ENCODE measurements at regions not wholly inside any gene's neighbourhood (a gene's known extent, or its start where the extent isn't known, plus 50 kb on each side); places are given as distances from the start of the nearest gene placed in this dataset.
A peak's percentile ranks its signal among the peaks of the same experiment; 100 is the strongest.

DNA sequence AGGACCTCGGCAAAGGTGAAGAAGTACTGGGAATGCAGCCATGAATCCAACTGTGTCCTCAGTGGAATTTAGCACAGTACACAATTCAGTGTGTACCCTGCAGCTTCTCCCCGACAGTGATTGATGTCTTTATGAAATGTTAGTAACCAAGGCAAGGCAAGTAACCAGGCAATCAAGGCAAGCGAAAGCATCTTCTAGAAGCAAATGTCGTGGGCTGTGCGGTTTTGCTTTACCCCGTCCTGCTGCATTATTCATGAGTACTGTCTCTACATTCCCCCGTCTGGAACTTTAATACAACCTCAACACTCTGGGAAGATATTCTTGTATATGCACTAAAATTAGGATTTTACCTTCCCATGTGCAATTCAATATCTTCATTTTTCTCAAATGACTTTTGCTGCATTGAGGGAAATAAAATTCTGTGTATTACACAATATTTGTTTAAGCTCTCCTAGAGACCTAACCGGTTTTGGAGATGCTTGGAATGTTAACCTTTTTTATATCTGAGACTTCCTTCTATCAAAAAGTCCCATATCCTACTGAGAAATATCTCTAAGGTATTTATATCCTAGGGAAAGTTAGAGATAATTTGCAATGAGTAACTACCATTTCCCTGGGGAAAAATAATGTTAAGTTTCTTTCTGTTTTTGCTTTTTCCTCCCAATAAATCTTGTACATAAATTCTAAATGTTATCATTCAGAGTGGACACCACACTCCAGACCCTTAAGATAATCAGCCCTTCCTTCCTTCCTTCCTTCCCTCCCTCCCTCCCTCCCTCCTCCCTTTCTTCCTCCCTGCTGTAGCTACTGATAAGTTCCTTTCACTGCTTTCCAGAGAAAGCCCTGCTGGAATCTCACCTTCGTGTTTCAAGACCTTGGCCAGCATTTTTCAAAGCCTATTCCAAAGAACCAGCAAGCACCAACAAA, 51.9 kb upstream of the ADORA2B start:
- no TSS peak for BruUV-seq (replicated peaks)
- no peaks in the 10 kb centered on the region for H3K36me3 ChIP-seq (replicated peaks in 1 of 2; ENCODE audit: control insufficient read depth in 1 of 2, insufficient read depth in 2 of 2, low read length in 2 of 2)
- intact Hi-C loops (cut with micrococcal nuclease; ENCODE audit: unreplicated experiment) (no loop called here), in situ Hi-C loops (cut with HindIII; ENCODE audit: extremely low pct_ligation_motif_present, low pct_unique_long_range_greater_than_20kb) (no loop called here)
- no peaks in the 10 kb centered on the region for H4K20me1 ChIP-seq (ENCODE audit: insufficient read depth, low read length)
- no peak overlapping the region for H3K9ac ChIP-seq (ENCODE audit: insufficient read depth, low read depth, low read length)
- ATAC-seq = peak; percentile 36; the same call in 1 of the 3 replicates
- no peak overlapping the region for H3K4me3 ChIP-seq (replicated peaks in 1 of 3; ENCODE audit: insufficient read depth in 1 of 3, low read depth in 2 of 3, low read length in 3 of 3)
- no peak overlapping the region for H3K27ac ChIP-seq (ENCODE audit: extremely low read length, insufficient read depth, low read length)
- no peaks in the 10 kb centered on the region; a peak in 1 of 5 replicates for H3K27me3 ChIP-seq (ENCODE audit: control insufficient read depth in 1 of 2, insufficient read depth in 2 of 2, low read length in 2 of 2)
- WGBS (ENCODE audit: low lambda C conversion rate) = 3% methylated on average over 9 of the region's 9 CpGs
- CTCF ChIA-PET (ENCODE audit: low intra/inter-chr PET ratio, low total read pairs) = no interaction called here
- POLR2A ChIA-PET = no interaction called here
- H2AFZ ChIP-seq (ENCODE audit: low read length) = no peak overlapping the region
- no peaks in the 10 kb centered on the region for H3K79me2 ChIP-seq (ENCODE audit: insufficient read depth, low read length)
- peak; percentile 40 for DNase-seq (ENCODE audit: low spot score)
- TF ChIP-seq ETV5 (CRISPR knock-in tag; IDR thresholded peaks at IDR 0.05; ENCODE audit: borderline replicate concordance) (no peak), CEBPG (CRISPR knock-in tag; IDR thresholded peaks at IDR 0.05) (no peak), SRSF1 (optimal IDR thresholded peaks at IDR 0.05; ENCODE audit: low read depth, low read length) (no peak), JDP2 (CRISPR knock-in tag; IDR thresholded peaks at IDR 0.05; ENCODE audit: borderline replicate concordance) (no peak), ZNF337 (CRISPR knock-in tag; IDR thresholded peaks at IDR 0.05; ENCODE audit: borderline replicate concordance, low read depth) (no peak), HOXD1 (CRISPR knock-in tag; IDR thresholded peaks at IDR 0.05) (peak; percentile 73; the same call in 1 of the 2 replicates), MEIS2 (CRISPR knock-in tag; IDR thresholded peaks at IDR 0.05) (peak; percentile 85), FOXK1 (CRISPR knock-in tag; IDR thresholded peaks at IDR 0.05; ENCODE audit: borderline replicate concordance, low read depth) (no peak), HOXA9 (CRISPR knock-in tag; IDR thresholded peaks at IDR 0.05; ENCODE audit: borderline replicate concordance) (0 out of 2 replicates have a peak, but pooled peaks have one; percentile 25), KDM1A (CRISPR knock-in tag; IDR thresholded peaks at IDR 0.05) (no peak), HOXA5 (CRISPR knock-in tag; IDR thresholded peaks at IDR 0.05) (peak; percentile 98), FLYWCH1 (CRISPR knock-in tag; IDR thresholded peaks at IDR 0.05) (no peak), CEBPB (IDR thresholded peaks at IDR 0.05; ENCODE audit: borderline replicate concordance, low read depth, low read length) (peak; percentile 25; the same call in 1 of the 2 replicates)
- TF ChIP-seq, protein P1, sequence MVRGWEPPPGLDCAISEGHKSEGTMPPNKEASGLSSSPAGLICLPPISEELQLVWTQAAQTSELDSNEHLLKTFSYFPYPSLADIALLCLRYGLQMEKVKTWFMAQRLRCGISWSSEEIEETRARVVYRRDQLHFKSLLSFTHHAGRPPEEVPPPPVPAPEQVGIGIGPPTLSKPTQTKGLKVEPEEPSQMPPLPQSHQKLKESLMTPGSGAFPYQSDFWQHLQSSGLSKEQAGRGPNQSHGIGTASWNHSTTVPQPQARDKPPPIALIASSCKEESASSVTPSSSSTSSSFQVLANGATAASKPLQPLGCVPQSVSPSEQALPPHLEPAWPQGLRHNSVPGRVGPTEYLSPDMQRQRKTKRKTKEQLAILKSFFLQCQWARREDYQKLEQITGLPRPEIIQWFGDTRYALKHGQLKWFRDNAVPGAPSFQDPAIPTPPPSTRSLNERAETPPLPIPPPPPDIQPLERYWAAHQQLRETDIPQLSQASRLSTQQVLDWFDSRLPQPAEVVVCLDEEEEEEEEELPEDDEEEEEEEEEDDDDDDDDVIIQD (CRISPR knock-in tag; IDR thresholded peaks at IDR 0.05; ENCODE audit: low read depth) = no peak
- TF ChIP-seq, protein P2, sequence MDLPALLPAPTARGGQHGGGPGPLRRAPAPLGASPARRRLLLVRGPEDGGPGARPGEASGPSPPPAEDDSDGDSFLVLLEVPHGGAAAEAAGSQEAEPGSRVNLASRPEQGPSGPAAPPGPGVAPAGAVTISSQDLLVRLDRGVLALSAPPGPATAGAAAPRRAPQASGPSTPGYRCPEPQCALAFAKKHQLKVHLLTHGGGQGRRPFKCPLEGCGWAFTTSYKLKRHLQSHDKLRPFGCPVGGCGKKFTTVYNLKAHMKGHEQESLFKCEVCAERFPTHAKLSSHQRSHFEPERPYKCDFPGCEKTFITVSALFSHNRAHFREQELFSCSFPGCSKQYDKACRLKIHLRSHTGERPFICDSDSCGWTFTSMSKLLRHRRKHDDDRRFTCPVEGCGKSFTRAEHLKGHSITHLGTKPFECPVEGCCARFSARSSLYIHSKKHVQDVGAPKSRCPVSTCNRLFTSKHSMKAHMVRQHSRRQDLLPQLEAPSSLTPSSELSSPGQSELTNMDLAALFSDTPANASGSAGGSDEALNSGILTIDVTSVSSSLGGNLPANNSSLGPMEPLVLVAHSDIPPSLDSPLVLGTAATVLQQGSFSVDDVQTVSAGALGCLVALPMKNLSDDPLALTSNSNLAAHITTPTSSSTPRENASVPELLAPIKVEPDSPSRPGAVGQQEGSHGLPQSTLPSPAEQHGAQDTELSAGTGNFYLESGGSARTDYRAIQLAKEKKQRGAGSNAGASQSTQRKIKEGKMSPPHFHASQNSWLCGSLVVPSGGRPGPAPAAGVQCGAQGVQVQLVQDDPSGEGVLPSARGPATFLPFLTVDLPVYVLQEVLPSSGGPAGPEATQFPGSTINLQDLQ (CRISPR knock-in tag; IDR thresholded peaks at IDR 0.05) = no peak
- TF ChIP-seq, protein P3, sequence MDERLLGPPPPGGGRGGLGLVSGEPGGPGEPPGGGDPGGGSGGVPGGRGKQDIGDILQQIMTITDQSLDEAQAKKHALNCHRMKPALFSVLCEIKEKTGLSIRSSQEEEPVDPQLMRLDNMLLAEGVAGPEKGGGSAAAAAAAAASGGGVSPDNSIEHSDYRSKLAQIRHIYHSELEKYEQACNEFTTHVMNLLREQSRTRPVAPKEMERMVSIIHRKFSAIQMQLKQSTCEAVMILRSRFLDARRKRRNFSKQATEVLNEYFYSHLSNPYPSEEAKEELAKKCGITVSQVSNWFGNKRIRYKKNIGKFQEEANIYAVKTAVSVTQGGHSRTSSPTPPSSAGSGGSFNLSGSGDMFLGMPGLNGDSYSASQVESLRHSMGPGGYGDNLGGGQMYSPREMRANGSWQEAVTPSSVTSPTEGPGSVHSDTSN (CRISPR knock-in tag; IDR thresholded peaks at IDR 0.05) = peak; percentile 72
- H3K4me2 ChIP-seq (ENCODE audit: low read depth, low read length) = peak overlapping the region; percentile 36
- no peak for FAIRE-seq
- peaks cover 26% of the 10 kb centered on the region for H3K4me1 ChIP-seq (ENCODE audit: insufficient read depth, low read length)
- no peaks in the 10 kb centered on the region for H3K9me3 ChIP-seq (ENCODE audit: low read length)
